Vagina (tissue), 2 donors: ENCODE measurements at regions not wholly inside any gene's neighbourhood (a gene's known extent, or its start where the extent isn't known, plus 50 kb on each side); places are given as distances from the start of the nearest gene placed in this dataset.

Experiments
- CTCF ChIP-seq, 3 experiments: fragments of 450-650 bp in 2 of 3; fragments of 200-600 bp in 1 of 3; sonication (generic) in 1 of 3; IDR thresholded peaks; one replicate each; pipeline ENCODE4 v1.5.1; 2017 to 2019; ENCODE audit warnings: antibody characterized with exemption in 3 of 3, mild to moderate bottlenecking in 2 of 3, moderate library complexity in 2 of 3
- POLR2A ChIP-seq, 2 donors: fragments of 450-650 bp; IDR thresholded peaks; one replicate each; pipeline ENCODE4 v1.6.1; 2017; ENCODE audit warnings: antibody characterized with exemption in 2 of 2, mild to moderate bottlenecking in 2 of 2, moderate library complexity in 2 of 2
- POLR2AphosphoS5 ChIP-seq, 2 donors: sonication (generic); formaldehyde crosslinking; IDR thresholded peaks; one replicate each; pipeline ENCODE4 v1.9.0; 2017; ENCODE audit warnings: antibody characterized with exemption in 2 of 2, mild to moderate bottlenecking in 2 of 2, low read depth in 1 of 2; ENCODE audit not compliant: insufficient read depth in 1 of 2

GRCh38 chr15:47470983-47471382, 246.3 kb upstream of the SEMA6D start:
- no peak for TF ChIP-seq CTCF (IDR thresholded peaks at IDR 0.05)
- no peak for TF ChIP-seq POLR2AphosphoS5 (IDR thresholded peaks at IDR 0.05; ENCODE audit: insufficient read depth in 1 of 2, low read depth in 1 of 2)
- TF ChIP-seq POLR2A (IDR thresholded peaks at IDR 0.05) = no peak
